ENCODE measurements at regions not wholly inside any gene's neighbourhood (a gene's known extent, or its start where the extent isn't known, plus 50 kb on each side); places are given as distances from the start of the nearest gene placed in this dataset.

DNA sequence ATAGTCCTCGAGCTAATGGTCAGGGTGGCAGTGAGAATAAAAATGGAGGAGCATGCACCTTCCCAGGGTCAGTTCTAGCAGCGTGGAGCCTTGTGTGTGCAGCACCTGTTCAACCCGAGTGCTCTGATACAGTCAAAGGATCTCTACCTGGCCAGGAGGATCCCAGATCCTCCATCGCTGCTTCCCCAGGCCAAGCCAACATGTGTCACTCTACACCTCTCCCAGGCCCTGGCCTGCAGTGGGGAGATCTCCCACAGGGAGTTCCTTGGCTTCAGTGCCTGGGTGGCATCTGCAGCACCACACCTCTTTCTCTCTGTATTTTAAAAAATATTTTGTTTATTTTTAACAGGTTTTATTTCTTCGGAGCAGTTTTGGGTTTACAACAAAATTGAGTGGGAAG lies 414.8 kb upstream of the C2CD4B start:
- H3K79me2 ChIP-seq, result peaks cover 40% of the 10 kb centered on the region
- no peak for DNase-seq (ENCODE audit: low spot score)
- no peak overlapping the region for H3K4me3 ChIP-seq
- no peaks in the 10 kb centered on the region for H3K36me3 ChIP-seq (replicated peaks; ENCODE audit: insufficient read depth, low read depth)
- H3K4me1 ChIP-seq (ENCODE audit: insufficient read depth), result peaks cover 13% of the 10 kb centered on the region
- no peaks in the 10 kb centered on the region for H3K27me3 ChIP-seq
- H3K9me3 ChIP-seq (ENCODE audit: low read depth), result no peaks in the 10 kb centered on the region
- 95% methylated on average over 5 of the region's 5 CpGs for WGBS (ENCODE audit: low lambda C conversion rate, missing lambda C conversion rate)
- no peak overlapping the region for H3K4me2 ChIP-seq
- TF ChIP-seq, protein P1, sequence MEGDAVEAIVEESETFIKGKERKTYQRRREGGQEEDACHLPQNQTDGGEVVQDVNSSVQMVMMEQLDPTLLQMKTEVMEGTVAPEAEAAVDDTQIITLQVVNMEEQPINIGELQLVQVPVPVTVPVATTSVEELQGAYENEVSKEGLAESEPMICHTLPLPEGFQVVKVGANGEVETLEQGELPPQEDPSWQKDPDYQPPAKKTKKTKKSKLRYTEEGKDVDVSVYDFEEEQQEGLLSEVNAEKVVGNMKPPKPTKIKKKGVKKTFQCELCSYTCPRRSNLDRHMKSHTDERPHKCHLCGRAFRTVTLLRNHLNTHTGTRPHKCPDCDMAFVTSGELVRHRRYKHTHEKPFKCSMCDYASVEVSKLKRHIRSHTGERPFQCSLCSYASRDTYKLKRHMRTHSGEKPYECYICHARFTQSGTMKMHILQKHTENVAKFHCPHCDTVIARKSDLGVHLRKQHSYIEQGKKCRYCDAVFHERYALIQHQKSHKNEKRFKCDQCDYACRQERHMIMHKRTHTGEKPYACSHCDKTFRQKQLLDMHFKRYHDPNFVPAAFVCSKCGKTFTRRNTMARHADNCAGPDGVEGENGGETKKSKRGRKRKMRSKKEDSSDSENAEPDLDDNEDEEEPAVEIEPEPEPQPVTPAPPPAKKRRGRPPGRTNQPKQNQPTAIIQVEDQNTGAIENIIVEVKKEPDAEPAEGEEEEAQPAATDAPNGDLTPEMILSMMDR (IDR thresholded peaks at IDR 0.05; ENCODE audit: poor library complexity), result no peak
- TF ChIP-seq EZH2 (IDR thresholded peaks at IDR 0.05; ENCODE audit: borderline replicate concordance) (no peak), EZH2phosphoT487 (IDR thresholded peaks at IDR 0.05; ENCODE audit: low read depth, severe bottlenecking, unreplicated experiment) (no peak)
- H4K20me1 ChIP-seq (ENCODE audit: insufficient read depth, poor library complexity, severe bottlenecking), result no peaks in the 10 kb centered on the region
- peak overlapping the region; percentile 52 for H3K27ac ChIP-seq
- H3K9me2 ChIP-seq (replicated peaks; ENCODE audit: insufficient read depth), result no peaks in the 10 kb centered on the region
- H2AFZ ChIP-seq, result no peak overlapping the region

- no peaks in the 10 kb centered on the region for H4K20me1 ChIP-seq (ENCODE audit: insufficient read depth, poor library complexity, severe bottlenecking)
- H3K27ac ChIP-seq, result no peak overlapping the region
- H3K9me2 ChIP-seq (replicated peaks; ENCODE audit: insufficient read depth), result no peaks in the 10 kb centered on the region
- no peaks in the 10 kb centered on the region for H3K9me3 ChIP-seq (ENCODE audit: low read depth)
- no peak overlapping the region for H3K4me3 ChIP-seq
- H3K36me3 ChIP-seq (replicated peaks; ENCODE audit: insufficient read depth, low read depth), result no peaks in the 10 kb centered on the region
- no peak for TF ChIP-seq EZH2 (IDR thresholded peaks at IDR 0.05; ENCODE audit: borderline replicate concordance)
- TF ChIP-seq, protein P1 (IDR thresholded peaks at IDR 0.05; ENCODE audit: poor library complexity), result no peak
- TF ChIP-seq EZH2phosphoT487 (IDR thresholded peaks at IDR 0.05; ENCODE audit: low read depth, severe bottlenecking, unreplicated experiment), result no peak
- DNase-seq (ENCODE audit: low spot score), result no peak
- 97% methylated on average over 2 of the region's 2 CpGs for whole genome bisulfite sequencing (ENCODE audit: low lambda C conversion rate, missing lambda C conversion rate)
- peaks cover 13% of the 10 kb centered on the region for H3K4me1 ChIP-seq (ENCODE audit: insufficient read depth)
- peaks cover 31% of the 10 kb centered on the region for H3K79me2 ChIP-seq
- no peaks in the 10 kb centered on the region for H3K27me3 ChIP-seq
- H3K4me2 ChIP-seq, result no peak overlapping the region
- no peak overlapping the region for H2AFZ ChIP-seq
Observed at GRCh38 chr15:62582580-62582979, 417.5 kb upstream of the C2CD4B start.

DNA sequence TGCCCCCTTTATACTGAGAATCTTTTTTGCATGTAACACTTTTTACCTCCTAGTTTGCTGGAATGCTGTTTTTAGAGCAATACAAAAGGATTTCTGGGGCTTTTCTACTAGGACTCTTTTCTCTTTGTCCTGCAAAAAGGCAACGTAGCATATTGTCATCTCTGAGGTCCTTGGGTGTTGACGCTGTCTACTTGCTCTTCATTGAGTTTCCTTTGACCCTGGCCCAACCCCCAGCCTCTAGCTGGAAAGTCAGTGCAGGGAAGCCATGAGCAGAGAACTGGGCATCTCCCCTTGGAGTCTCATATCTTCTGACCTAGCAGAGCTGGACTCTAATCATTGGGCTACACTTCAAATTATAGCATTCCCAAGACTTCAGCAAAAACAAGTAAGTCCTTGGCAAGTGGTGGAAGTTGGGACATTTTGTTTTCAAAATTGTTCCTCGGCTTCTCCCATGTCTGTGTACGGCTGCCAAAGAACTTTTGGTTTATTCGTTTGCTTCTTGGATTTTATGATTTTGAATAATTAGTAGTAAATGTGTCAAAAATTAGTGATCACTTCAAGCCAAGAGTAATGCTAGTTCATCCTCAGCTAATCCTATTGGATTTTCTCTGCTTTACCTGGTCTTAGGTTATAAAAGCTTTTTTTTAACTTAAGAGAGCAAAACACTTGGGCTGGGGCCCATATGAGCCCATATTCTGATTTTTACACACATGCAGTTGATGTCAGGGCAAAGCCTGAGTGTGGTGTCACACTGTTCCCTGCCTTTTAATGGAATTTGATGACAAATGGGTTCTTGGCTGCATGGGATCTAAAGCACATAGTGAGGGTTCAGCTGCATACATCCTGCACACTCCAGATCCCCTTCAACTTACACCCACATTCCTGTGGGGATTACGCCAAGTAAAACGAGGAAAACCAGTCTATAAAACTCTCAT lies 419.5 kb upstream of the C2CD4B start:
- DNase-seq (ENCODE audit: low spot score), result no peak
- no peaks in the 10 kb centered on the region for H3K9me2 ChIP-seq (replicated peaks; ENCODE audit: insufficient read depth)
- H3K36me3 ChIP-seq (replicated peaks; ENCODE audit: insufficient read depth, low read depth), result no peaks in the 10 kb centered on the region
- H3K9me3 ChIP-seq (ENCODE audit: low read depth), result no peaks in the 10 kb centered on the region
- no peak overlapping the region for H3K27ac ChIP-seq
- H2AFZ ChIP-seq, result no peak overlapping the region
- H3K4me1 ChIP-seq (ENCODE audit: insufficient read depth), result peaks cover 11% of the 10 kb centered on the region
- TF ChIP-seq EZH2phosphoT487 (IDR thresholded peaks at IDR 0.05; ENCODE audit: low read depth, severe bottlenecking, unreplicated experiment), result no peak
- TF ChIP-seq, protein P1 (IDR thresholded peaks at IDR 0.05; ENCODE audit: poor library complexity), result no peak
- no peak for TF ChIP-seq EZH2 (IDR thresholded peaks at IDR 0.05; ENCODE audit: borderline replicate concordance)
- H3K4me3 ChIP-seq, result no peak overlapping the region
- H3K27me3 ChIP-seq, result no peaks in the 10 kb centered on the region
- no peaks in the 10 kb centered on the region for H4K20me1 ChIP-seq (ENCODE audit: insufficient read depth, poor library complexity, severe bottlenecking)
- H3K4me2 ChIP-seq, result no peak overlapping the region
- WGBS (ENCODE audit: low lambda C conversion rate, missing lambda C conversion rate), result 76% methylated on average over 7 of the region's 7 CpGs
- H3K79me2 ChIP-seq, result peaks cover 39% of the 10 kb centered on the region
